GM12878 (cell line): ENCODE measurements at regions not wholly inside any gene's neighbourhood (a gene's known extent, or its start where the extent isn't known, plus 50 kb on each side); places are given as distances from the start of the nearest gene placed in this dataset.

Source experiments
- BCL11A ChIP-seq: IDR thresholded peaks from 2 replicates; pipeline ENCODE4 v1.6.1; 2011; ENCODE audit warnings: low read depth, low read length
- CBX5 ChIP-seq: sonication (generic); IDR thresholded peaks from 2 replicates; pipeline ENCODE4 v1.6.1; 2016; ENCODE audit warnings: low read depth, moderate library complexity, mild to moderate bottlenecking, inconsistent platforms
- FOXM1 ChIP-seq: IDR thresholded peaks from 2 replicates; pipeline ENCODE4 v1.6.1; 2012; ENCODE audit warnings: low read depth, mild to moderate bottlenecking, inconsistent platforms, low read length, moderate library complexity
- JUND ChIP-seq: IDR thresholded peaks from 2 replicates; pipeline ENCODE4 v1.6.1; 2012; ENCODE audit warnings: low read depth, mild to moderate bottlenecking, low read length, improper control_type of control experiment, moderate library complexity
- MEF2B ChIP-seq: fragments of 450-650 bp; IDR thresholded peaks from 2 replicates; pipeline ENCODE4 v1.6.1; 2018; ENCODE audit warnings: mild to moderate bottlenecking, moderate library complexity; ENCODE audit not compliant: partially characterized antibody, poor library complexity, severe bottlenecking
- MTA2 ChIP-seq: fragments of 450-650 bp; IDR thresholded peaks from 2 replicates; pipeline ENCODE4 v1.6.1; 2016; ENCODE audit warnings: low read depth, mild to moderate bottlenecking, moderate library complexity
- NFYB ChIP-seq: IDR thresholded peaks from 2 replicates; pipeline ENCODE4 v1.6.1; 2011; ENCODE audit warnings: low read depth, mild to moderate bottlenecking, low read length, improper control_type of control experiment, moderate library complexity; ENCODE audit not compliant: insufficient read depth
- NR2C2 ChIP-seq: IDR thresholded peaks from 2 replicates; pipeline ENCODE4 v1.6.1; 2011; ENCODE audit warnings: borderline replicate concordance, low read depth; ENCODE audit not compliant: control insufficient read depth, insufficient read length
- NRF1 ChIP-seq: conservative IDR thresholded peaks from 2 replicates; pipeline ENCODE4 v1.6.1; 2011; ENCODE audit warnings: mild to moderate bottlenecking, low read depth, low read length, improper control_type of control experiment
- PML ChIP-seq: IDR thresholded peaks from 2 replicates; pipeline ENCODE4 v1.6.1; 2012; ENCODE audit warnings: low read length, inconsistent platforms
- POLR2AphosphoS5 ChIP-seq: IDR thresholded peaks from 2 replicates; pipeline ENCODE4 v1.6.1; 2011; ENCODE audit warnings: mild to moderate bottlenecking, low read length, inconsistent platforms
- RB1 ChIP-seq: fragments of 450-650 bp; formaldehyde crosslinking; IDR thresholded peaks from 2 replicates; pipeline ENCODE4 v1.6.1; 2017; ENCODE audit warnings: mild to moderate bottlenecking, borderline replicate concordance
- ZBED1 ChIP-seq: IDR thresholded peaks from 2 replicates; pipeline ENCODE4 v1.6.1; 2016; ENCODE audit warnings: borderline replicate concordance
- TF ChIP-seq, protein P1 (sequence below): fragments of 450-650 bp; IDR thresholded peaks from 2 replicates; pipeline ENCODE4 v1.6.1; 2018; ENCODE audit warnings: mild to moderate bottlenecking, low read depth, moderate library complexity; ENCODE audit not compliant: partially characterized antibody
- TF ChIP-seq, protein P2 (sequence below): fragments of 450-650 bp; IDR thresholded peaks from 2 replicates; pipeline ENCODE4 v1.6.1; 2018; ENCODE audit warnings: borderline replicate concordance, mild to moderate bottlenecking; ENCODE audit not compliant: partially characterized antibody
- TF ChIP-seq, protein P3 (sequence below): fragments of 150-350 bp; IDR thresholded peaks from 2 replicates; pipeline ENCODE4 v1.6.1; 2016; ENCODE audit warnings: low read depth, low read length
- TF ChIP-seq, protein P4 (sequence below): IDR thresholded peaks from 2 replicates; pipeline ENCODE4 v1.6.1; 2012; ENCODE audit warnings: mild to moderate bottlenecking, low read depth, low read length

DNA sequence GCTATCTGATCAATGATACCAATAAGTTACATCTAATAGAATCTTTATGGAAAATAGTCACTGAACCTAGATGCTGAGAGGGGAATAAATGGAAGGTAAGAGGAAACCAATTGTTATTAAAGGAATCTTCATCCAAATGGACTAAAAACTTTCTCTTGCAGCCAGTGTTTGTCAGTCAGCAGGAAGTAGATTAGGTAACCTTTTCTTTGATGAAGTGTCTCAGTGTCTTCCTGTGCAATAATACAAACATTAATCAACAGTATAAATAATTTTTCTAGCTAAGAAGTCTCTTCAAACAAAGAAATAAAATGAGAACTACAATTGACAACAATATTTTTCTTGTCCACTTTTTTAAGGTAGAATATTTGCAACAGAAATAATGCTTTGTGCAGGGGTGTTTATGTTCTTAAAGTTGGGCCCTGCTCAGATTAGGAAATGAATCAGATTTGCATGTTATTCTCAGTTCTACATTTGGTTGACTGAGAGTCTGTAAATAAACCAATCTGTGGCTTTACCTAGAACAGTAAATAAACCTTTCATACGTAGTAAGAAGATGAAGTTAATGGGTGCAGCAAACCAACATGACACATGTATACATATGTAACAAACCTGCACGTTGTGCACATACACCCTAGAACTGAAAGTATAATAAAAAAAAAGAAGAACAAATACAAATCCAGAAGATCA is 391.4 kb downstream of the MRPL39 start (continued):
- TF ChIP-seq CBX5, result 0 out of 2 replicates have a peak, but pooled peaks have one; percentile 66
- no peak for TF ChIP-seq NFYB
- peak; percentile 54; the same call in 1 of the 2 replicates for TF ChIP-seq MTA2
- no peak for TF ChIP-seq ZBED1
- TF ChIP-seq, protein P1, sequence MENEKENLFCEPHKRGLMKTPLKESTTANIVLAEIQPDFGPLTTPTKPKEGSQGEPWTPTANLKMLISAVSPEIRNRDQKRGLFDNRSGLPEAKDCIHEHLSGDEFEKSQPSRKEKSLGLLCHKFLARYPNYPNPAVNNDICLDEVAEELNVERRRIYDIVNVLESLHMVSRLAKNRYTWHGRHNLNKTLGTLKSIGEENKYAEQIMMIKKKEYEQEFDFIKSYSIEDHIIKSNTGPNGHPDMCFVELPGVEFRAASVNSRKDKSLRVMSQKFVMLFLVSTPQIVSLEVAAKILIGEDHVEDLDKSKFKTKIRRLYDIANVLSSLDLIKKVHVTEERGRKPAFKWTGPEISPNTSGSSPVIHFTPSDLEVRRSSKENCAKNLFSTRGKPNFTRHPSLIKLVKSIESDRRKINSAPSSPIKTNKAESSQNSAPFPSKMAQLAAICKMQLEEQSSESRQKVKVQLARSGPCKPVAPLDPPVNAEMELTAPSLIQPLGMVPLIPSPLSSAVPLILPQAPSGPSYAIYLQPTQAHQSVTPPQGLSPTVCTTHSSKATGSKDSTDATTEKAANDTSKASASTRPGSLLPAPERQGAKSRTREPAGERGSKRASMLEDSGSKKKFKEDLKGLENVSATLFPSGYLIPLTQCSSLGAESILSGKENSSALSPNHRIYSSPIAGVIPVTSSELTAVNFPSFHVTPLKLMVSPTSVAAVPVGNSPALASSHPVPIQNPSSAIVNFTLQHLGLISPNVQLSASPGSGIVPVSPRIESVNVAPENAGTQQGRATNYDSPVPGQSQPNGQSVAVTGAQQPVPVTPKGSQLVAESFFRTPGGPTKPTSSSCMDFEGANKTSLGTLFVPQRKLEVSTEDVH, result no peak
- TF ChIP-seq BCL11A, result 0 out of 2 replicates have a peak, but pooled peaks have one; percentile 19
- no peak for TF ChIP-seq PML
- TF ChIP-seq, protein P2, sequence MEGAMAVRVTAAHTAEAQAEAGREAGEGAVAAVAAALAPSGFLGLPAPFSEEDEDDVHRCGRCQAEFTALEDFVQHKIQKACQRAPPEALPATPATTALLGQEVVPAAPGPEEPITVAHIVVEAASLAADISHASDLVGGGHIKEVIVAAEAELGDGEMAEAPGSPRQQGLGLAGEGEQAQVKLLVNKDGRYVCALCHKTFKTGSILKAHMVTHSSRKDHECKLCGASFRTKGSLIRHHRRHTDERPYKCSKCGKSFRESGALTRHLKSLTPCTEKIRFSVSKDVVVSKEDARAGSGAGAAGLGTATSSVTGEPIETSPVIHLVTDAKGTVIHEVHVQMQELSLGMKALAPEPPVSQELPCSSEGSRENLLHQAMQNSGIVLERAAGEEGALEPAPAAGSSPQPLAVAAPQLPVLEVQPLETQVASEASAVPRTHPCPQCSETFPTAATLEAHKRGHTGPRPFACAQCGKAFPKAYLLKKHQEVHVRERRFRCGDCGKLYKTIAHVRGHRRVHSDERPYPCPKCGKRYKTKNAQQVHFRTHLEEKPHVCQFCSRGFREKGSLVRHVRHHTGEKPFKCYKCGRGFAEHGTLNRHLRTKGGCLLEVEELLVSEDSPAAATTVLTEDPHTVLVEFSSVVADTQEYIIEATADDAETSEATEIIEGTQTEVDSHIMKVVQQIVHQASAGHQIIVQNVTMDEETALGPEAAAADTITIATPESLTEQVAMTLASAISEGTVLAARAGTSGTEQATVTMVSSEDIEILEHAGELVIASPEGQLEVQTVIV, result no peak
- TF ChIP-seq, protein P3, sequence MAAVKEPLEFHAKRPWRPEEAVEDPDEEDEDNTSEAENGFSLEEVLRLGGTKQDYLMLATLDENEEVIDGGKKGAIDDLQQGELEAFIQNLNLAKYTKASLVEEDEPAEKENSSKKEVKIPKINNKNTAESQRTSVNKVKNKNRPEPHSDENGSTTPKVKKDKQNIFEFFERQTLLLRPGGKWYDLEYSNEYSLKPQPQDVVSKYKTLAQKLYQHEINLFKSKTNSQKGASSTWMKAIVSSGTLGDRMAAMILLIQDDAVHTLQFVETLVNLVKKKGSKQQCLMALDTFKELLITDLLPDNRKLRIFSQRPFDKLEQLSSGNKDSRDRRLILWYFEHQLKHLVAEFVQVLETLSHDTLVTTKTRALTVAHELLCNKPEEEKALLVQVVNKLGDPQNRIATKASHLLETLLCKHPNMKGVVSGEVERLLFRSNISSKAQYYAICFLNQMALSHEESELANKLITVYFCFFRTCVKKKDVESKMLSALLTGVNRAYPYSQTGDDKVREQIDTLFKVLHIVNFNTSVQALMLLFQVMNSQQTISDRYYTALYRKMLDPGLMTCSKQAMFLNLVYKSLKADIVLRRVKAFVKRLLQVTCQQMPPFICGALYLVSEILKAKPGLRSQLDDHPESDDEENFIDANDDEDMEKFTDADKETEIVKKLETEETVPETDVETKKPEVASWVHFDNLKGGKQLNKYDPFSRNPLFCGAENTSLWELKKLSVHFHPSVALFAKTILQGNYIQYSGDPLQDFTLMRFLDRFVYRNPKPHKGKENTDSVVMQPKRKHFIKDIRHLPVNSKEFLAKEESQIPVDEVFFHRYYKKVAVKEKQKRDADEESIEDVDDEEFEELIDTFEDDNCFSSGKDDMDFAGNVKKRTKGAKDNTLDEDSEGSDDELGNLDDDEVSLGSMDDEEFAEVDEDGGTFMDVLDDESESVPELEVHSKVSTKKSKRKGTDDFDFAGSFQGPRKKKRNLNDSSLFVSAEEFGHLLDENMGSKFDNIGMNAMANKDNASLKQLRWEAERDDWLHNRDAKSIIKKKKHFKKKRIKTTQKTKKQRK, result no peak
- TF ChIP-seq FOXM1, result peak; percentile 59; the same call in 1 of the 2 replicates
- peak; percentile 73 for TF ChIP-seq MEF2B
- TF ChIP-seq NR2C2, result no peak
- no peak for TF ChIP-seq POLR2AphosphoS5
- TF ChIP-seq JUND, result no peak
- TF ChIP-seq RB1, result no peak
- no peak for TF ChIP-seq NRF1
- TF ChIP-seq, protein P4, sequence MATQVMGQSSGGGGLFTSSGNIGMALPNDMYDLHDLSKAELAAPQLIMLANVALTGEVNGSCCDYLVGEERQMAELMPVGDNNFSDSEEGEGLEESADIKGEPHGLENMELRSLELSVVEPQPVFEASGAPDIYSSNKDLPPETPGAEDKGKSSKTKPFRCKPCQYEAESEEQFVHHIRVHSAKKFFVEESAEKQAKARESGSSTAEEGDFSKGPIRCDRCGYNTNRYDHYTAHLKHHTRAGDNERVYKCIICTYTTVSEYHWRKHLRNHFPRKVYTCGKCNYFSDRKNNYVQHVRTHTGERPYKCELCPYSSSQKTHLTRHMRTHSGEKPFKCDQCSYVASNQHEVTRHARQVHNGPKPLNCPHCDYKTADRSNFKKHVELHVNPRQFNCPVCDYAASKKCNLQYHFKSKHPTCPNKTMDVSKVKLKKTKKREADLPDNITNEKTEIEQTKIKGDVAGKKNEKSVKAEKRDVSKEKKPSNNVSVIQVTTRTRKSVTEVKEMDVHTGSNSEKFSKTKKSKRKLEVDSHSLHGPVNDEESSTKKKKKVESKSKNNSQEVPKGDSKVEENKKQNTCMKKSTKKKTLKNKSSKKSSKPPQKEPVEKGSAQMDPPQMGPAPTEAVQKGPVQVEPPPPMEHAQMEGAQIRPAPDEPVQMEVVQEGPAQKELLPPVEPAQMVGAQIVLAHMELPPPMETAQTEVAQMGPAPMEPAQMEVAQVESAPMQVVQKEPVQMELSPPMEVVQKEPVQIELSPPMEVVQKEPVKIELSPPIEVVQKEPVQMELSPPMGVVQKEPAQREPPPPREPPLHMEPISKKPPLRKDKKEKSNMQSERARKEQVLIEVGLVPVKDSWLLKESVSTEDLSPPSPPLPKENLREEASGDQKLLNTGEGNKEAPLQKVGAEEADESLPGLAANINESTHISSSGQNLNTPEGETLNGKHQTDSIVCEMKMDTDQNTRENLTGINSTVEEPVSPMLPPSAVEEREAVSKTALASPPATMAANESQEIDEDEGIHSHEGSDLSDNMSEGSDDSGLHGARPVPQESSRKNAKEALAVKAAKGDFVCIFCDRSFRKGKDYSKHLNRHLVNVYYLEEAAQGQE, result no peak
